ENCODE measurements at regions not wholly inside any gene's neighbourhood (a gene's known extent, or its start where the extent isn't known, plus 50 kb on each side); places are given as distances from the start of the nearest gene placed in this dataset.

DNA sequence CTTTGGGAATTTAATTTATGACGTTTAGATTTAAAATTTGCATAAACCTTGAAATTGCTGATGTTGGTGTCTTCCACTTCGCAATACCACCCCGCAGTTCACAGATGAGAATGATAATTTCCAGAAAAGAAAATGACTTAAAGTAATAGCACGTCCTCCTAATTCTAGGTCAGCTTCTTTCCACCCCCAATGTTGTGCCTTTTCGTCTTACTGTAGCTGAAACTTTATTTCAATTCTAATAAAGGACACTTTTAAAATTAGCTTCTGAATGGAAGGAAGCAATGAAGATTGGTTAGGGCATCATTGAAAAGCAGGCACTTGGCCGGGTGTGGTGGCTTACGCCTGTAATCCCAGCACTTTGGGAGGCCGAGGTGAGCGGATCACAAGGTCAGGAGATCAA lies 107.4 kb downstream of the MYCN start:
- TF ChIP-seq POLR2A (IDR thresholded peaks at IDR 0.05) = no peak
- TF ChIP-seq, protein P1, sequence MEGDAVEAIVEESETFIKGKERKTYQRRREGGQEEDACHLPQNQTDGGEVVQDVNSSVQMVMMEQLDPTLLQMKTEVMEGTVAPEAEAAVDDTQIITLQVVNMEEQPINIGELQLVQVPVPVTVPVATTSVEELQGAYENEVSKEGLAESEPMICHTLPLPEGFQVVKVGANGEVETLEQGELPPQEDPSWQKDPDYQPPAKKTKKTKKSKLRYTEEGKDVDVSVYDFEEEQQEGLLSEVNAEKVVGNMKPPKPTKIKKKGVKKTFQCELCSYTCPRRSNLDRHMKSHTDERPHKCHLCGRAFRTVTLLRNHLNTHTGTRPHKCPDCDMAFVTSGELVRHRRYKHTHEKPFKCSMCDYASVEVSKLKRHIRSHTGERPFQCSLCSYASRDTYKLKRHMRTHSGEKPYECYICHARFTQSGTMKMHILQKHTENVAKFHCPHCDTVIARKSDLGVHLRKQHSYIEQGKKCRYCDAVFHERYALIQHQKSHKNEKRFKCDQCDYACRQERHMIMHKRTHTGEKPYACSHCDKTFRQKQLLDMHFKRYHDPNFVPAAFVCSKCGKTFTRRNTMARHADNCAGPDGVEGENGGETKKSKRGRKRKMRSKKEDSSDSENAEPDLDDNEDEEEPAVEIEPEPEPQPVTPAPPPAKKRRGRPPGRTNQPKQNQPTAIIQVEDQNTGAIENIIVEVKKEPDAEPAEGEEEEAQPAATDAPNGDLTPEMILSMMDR (IDR thresholded peaks at IDR 0.05 in 8 of 11, conservative IDR thresholded peaks at IDR 0.05 in 3 of 11) = no peak
